Aorta (tissue), 5 donors: ENCODE measurements at regions not wholly inside any gene's neighbourhood (a gene's known extent, or its start where the extent isn't known, plus 50 kb on each side); places are given as distances from the start of the nearest gene placed in this dataset.

ENCODE experiments used
- ATAC-seq: fragments of 200-7000 bp; cut with Tn5 transposase; one replicate; pipeline ENCODE4 v1.9.1; 2022; ENCODE audit warnings: moderate library complexity; ENCODE audit not compliant: low FRiP score
- DNase-seq, 2 donors: peaks; one replicate each; pipeline ENCODE4 v3.0.0-alpha.2; 2020
- H3K27ac ChIP-seq, 2 donors: one replicate each; pipeline ENCODE4 v1.5.1; 2013; ENCODE audit warnings: low read length in 2 of 2, mild to moderate bottlenecking in 2 of 2, moderate library complexity in 2 of 2, control low read depth in 1 of 2, inconsistent platforms in 1 of 2, low read depth in 1 of 2
- H3K27me3 ChIP-seq, 2 donors: one replicate each; pipeline ENCODE4 v1.6.1; 2013; ENCODE audit warnings: control low read depth in 1 of 2, low read length in 1 of 2, mild to moderate bottlenecking in 1 of 2, moderate library complexity in 1 of 2; ENCODE audit not compliant: insufficient read depth in 2 of 2, control insufficient read depth in 1 of 2
- H3K36me3 ChIP-seq, 2 donors: one replicate each; pipeline ENCODE4 v1.6.1; 2013; ENCODE audit warnings: control low read depth in 1 of 2, low read length in 1 of 2, mild to moderate bottlenecking in 1 of 2; ENCODE audit not compliant: insufficient read depth in 2 of 2, control insufficient read depth in 1 of 2
- H3K4me1 ChIP-seq, 2 donors: one replicate each; pipeline ENCODE4 v1.6.1; 2013; ENCODE audit warnings: low read length in 2 of 2, control low read depth in 1 of 2, mild to moderate bottlenecking in 1 of 2, moderate library complexity in 1 of 2; ENCODE audit not compliant: insufficient read depth in 2 of 2, control insufficient read depth in 1 of 2
- H3K4me3 ChIP-seq, 2 donors: one replicate each; pipeline ENCODE4 v1.5.1; 2013; ENCODE audit warnings: low read length in 2 of 2, control low read depth in 1 of 2, mild to moderate bottlenecking in 1 of 2
- H3K9me3 ChIP-seq: one replicate; pipeline ENCODE4 v1.6.1; 2013; ENCODE audit warnings: mild to moderate bottlenecking, low read length; ENCODE audit not compliant: control insufficient read depth
- WGBS, 2 donors: extraction: QIAGEN DNeasy Blood & Tissue Kit; methylation state at CpG; one replicate each; pipeline ENCODE4 v1.1.7; 2013; 5-methylcytosine and 5-hydroxymethylcytosine counted together
- intact Hi-C, 2 donors: fragments of 100-400 bp; cut with DNase I; formaldehyde crosslinking; loops; one replicate each; pipeline versions ENCODE4 v1.14.2 to v1.15.0; 2022
- donor health status: healthy with polysubstance abuse.
- donor health status: Bipolar disorder and iron deficiency.
- donor health status: DM: no; HTN: no; CAD: no.
- donor health status: DM: no; HTN: no; CAD: no.
- donor health status: DM: yes; HTN: yes; CAD: no.

GRCh38 chr22:26904483-26904882, 247.1 kb downstream of the MIAT start:
- DNase-seq (no peak), ATAC-seq (no peak)
- WGBS, 2 donors = 55 to 67% methylated on average over 3 of the region's 3 CpGs
- intact Hi-C loops = no loop called here
- H3K36me3 ChIP-seq = no peaks in the 10 kb centered on the region
- H3K27me3 ChIP-seq = no peaks in the 10 kb centered on the region
- no peak overlapping the region for H3K27ac ChIP-seq
- no peaks in the 10 kb centered on the region for H3K4me1 ChIP-seq
- H3K9me3 ChIP-seq = no peaks in the 10 kb centered on the region
- no peak overlapping the region for H3K4me3 ChIP-seq

- intact Hi-C loops = no loop called here
- Histone ChIP-seq H3K27me3 (no peaks in the 10 kb centered on the region), H3K9me3 (no peaks in the 10 kb centered on the region), H3K4me3 (no peak overlapping the region), H3K36me3 (no peaks in the 10 kb centered on the region), H3K27ac (no peak overlapping the region), H3K4me1 (no peaks in the 10 kb centered on the region)
- 92 to 93% methylated on average over 3 of the region's 3 CpGs for WGBS, 2 donors
- ATAC-seq (no peak), DNase-seq (no peak)
Measured at GRCh38 chr22:26905076-26905475, 247.7 kb downstream of the MIAT start.

- no peaks in the 10 kb centered on the region for H3K36me3 ChIP-seq
- no peaks in the 10 kb centered on the region for H3K4me1 ChIP-seq
- intact Hi-C loops = no loop called here
- DNase-seq (no peak), ATAC-seq (no peak)
- WGBS, 2 donors = 86 to 87% methylated on average over 4 of the region's 4 CpGs
- no peaks in the 10 kb centered on the region for H3K9me3 ChIP-seq
- no peak overlapping the region for H3K27ac ChIP-seq
- no peak overlapping the region for H3K4me3 ChIP-seq
- H3K27me3 ChIP-seq = no peaks in the 10 kb centered on the region
Measured at GRCh38 chr22:26905640-26906039, 248.3 kb downstream of the MIAT start.

GRCh38 chr22:26906464-26906863, 249.1 kb downstream of the MIAT start:
- Histone ChIP-seq H3K27ac (no peak overlapping the region), H3K27me3 (no peaks in the 10 kb centered on the region), H3K4me1 (no peaks in the 10 kb centered on the region), H3K4me3 (no peak overlapping the region), H3K9me3 (no peaks in the 10 kb centered on the region), H3K36me3 (no peaks in the 10 kb centered on the region)
- ATAC-seq (no peak), DNase-seq (no peak)
- intact Hi-C loops = no loop called here
- 94% methylated on average over 10 of the region's 10 CpGs for WGBS, 2 donors

- Histone ChIP-seq H3K36me3 (no peaks in the 10 kb centered on the region), H3K4me3 (no peak overlapping the region), H3K27ac (no peak overlapping the region), H3K9me3 (no peaks in the 10 kb centered on the region), H3K4me1 (no peaks in the 10 kb centered on the region), H3K27me3 (no peaks in the 10 kb centered on the region)
- DNase-seq (no peak), ATAC-seq (no peak)
- 95 to 97% methylated on average over 2 of the region's 2 CpGs for WGBS, 2 donors
- intact Hi-C loops = no loop called here
Measured at GRCh38 chr22:26907366-26907765, 250.0 kb downstream of the MIAT start.

GRCh38 chr22:26910845-26911244, 253.5 kb downstream of the MIAT start:
- Histone ChIP-seq H3K4me1 (no peaks in the 10 kb centered on the region), H3K27me3 (no peaks in the 10 kb centered on the region), H3K4me3 (no peak overlapping the region), H3K27ac (no peak overlapping the region), H3K9me3 (no peaks in the 10 kb centered on the region), H3K36me3 (no peaks in the 10 kb centered on the region)
- ATAC-seq (no peak), DNase-seq (no peak)
- WGBS, 2 donors = 91 to 92% methylated on average over 4 of the region's 4 CpGs
- intact Hi-C loops = no loop called here

- ATAC-seq (peak; percentile 33), DNase-seq (no peak)
- Histone ChIP-seq H3K4me3 (no peak overlapping the region), H3K27ac (no peak overlapping the region), H3K4me1 (no peaks in the 10 kb centered on the region), H3K36me3 (no peaks in the 10 kb centered on the region), H3K9me3 (no peaks in the 10 kb centered on the region), H3K27me3 (no peaks in the 10 kb centered on the region)
- WGBS, 2 donors = 71 to 77% methylated on average over 23 of the region's 23 CpGs
- intact Hi-C loops = no loop called here
Measured at GRCh38 chr22:26912655-26913345, 255.4 kb downstream of the MIAT start.

GRCh38 chr22:26914519-26915185, 257.3 kb downstream of the MIAT start:
- H3K9me3 ChIP-seq = no peaks in the 10 kb centered on the region
- H3K36me3 ChIP-seq = no peaks in the 10 kb centered on the region
- no peak for DNase-seq
- H3K27ac ChIP-seq = no peak overlapping the region
- 92 to 93% methylated on average over 25 of the region's 25 CpGs for WGBS, 2 donors
- no peak overlapping the region for H3K4me3 ChIP-seq
- intact Hi-C loops = no loop called here
- ATAC-seq = no peak
- no peaks in the 10 kb centered on the region for H3K27me3 ChIP-seq
- peaks cover 0 to 4% of the 10 kb centered on the region in 2 donors for H3K4me1 ChIP-seq

GRCh38 chr22:26916236-26916635, 258.8 kb downstream of the MIAT start:
- Histone ChIP-seq H3K9me3 (no peaks in the 10 kb centered on the region), H3K4me1 (peaks cover 0 to 4% of the 10 kb centered on the region in 2 donors), H3K36me3 (no peaks in the 10 kb centered on the region), H3K4me3 (no peak overlapping the region), H3K27ac (no peak overlapping the region), H3K27me3 (no peaks in the 10 kb centered on the region)
- no peak for DNase-seq
- WGBS, 2 donors = 93 to 98% methylated on average over 2 of the region's 2 CpGs
- no peak for ATAC-seq
- intact Hi-C loops = no loop called here
